HEK293 (cell line): ENCODE measurements at regions not wholly inside any gene's neighbourhood (a gene's known extent, or its start where the extent isn't known, plus 50 kb on each side); places are given as distances from the start of the nearest gene placed in this dataset.

Experiments used
- CTCF ChIP-seq: fragments of 450-650 bp; formaldehyde crosslinking; IDR thresholded peaks from 2 replicates; pipeline ENCODE4 v1.5.1; 2016; ENCODE audit warnings: missing biosample characterization, missing genetic modification characterization
- MYNN ChIP-seq: fragments of 450-650 bp; formaldehyde crosslinking; IDR thresholded peaks from 2 replicates; pipeline ENCODE4 v1.5.1; 2016; ENCODE audit warnings: missing biosample characterization, missing genetic modification characterization, borderline replicate concordance
- PATZ1 ChIP-seq: fragments of 450-650 bp; formaldehyde crosslinking; IDR thresholded peaks from 2 replicates; pipeline ENCODE4 v1.5.1; 2016; ENCODE audit warnings: missing biosample characterization, missing genetic modification characterization
- REST ChIP-seq: fragments of 450-650 bp; formaldehyde crosslinking; IDR thresholded peaks from 2 replicates; pipeline ENCODE4 v1.5.1; 2016; ENCODE audit warnings: missing biosample characterization, missing genetic modification characterization
- YY2 ChIP-seq: fragments of 450-650 bp; formaldehyde crosslinking; IDR thresholded peaks from 2 replicates; pipeline ENCODE4 v1.5.1; 2016; ENCODE audit warnings: missing biosample characterization, missing genetic modification characterization
- ZNF184 ChIP-seq: fragments of 450-650 bp; IDR thresholded peaks from 2 replicates; pipeline ENCODE4 v1.5.1; 2018; ENCODE audit warnings: missing biosample characterization, mild to moderate bottlenecking, missing genetic modification characterization
- ZNF266 ChIP-seq: fragments of 450-650 bp; formaldehyde crosslinking; IDR thresholded peaks from 2 replicates; pipeline ENCODE4 v1.5.1; 2016; ENCODE audit warnings: missing biosample characterization, missing genetic modification characterization, low read depth
- ZNF394 ChIP-seq: fragments of 450-650 bp; formaldehyde crosslinking; IDR thresholded peaks from 2 replicates; pipeline ENCODE4 v1.5.1; 2016; ENCODE audit warnings: missing biosample characterization, missing genetic modification characterization, mild to moderate bottlenecking, moderate library complexity, borderline replicate concordance

- TF ChIP-seq ZNF394 = no peak
- no peak for TF ChIP-seq CTCF (tag by site-specific recombination)
- no peak for TF ChIP-seq PATZ1 (tag by site-specific recombination)
- no peak for TF ChIP-seq YY2 (tag by site-specific recombination)
- no peak for TF ChIP-seq ZNF266 (tag by site-specific recombination)
- TF ChIP-seq ZNF184 (tag by site-specific recombination) = no peak
- no peak for TF ChIP-seq REST
- TF ChIP-seq MYNN = no peak
Measured at GRCh38 chr1:201752333-201752732, 76.6 kb upstream of the IPO9 start.
